Loucy (cell line): ENCODE measurements at regions not wholly inside any gene's neighbourhood (a gene's known extent, or its start where the extent isn't known, plus 50 kb on each side); places are given as distances from the start of the nearest gene placed in this dataset.
"Not testable (repeated sequence)": the region's sequence is repeated elsewhere in the genome, so short reads cannot be mapped to it uniquely, and the experiment has no call there.

ENCODE experiments used
- H2AFZ ChIP-seq: fragments of 200-600 bp; sonication (generic); 2 replicates; pipeline ENCODE4 v1.6.0; 2016; ENCODE audit warnings: antibody characterized with exemption, mild to moderate bottlenecking, low read length, moderate library complexity
- H3F3A ChIP-seq: fragments of 200-600 bp; 2 replicates; pipeline ENCODE4 v1.6.0; 2016; ENCODE audit warnings: antibody characterized with exemption, low read depth, mild to moderate bottlenecking
- H3K27me3 ChIP-seq: fragments of 200-600 bp; sonication (generic); 2 replicates; pipeline ENCODE4 v1.6.1; 2014; ENCODE audit warnings: low read length, mild to moderate bottlenecking; ENCODE audit not compliant: insufficient read depth, poor library complexity, severe bottlenecking
- H3K36me3 ChIP-seq: fragments of 200-600 bp; sonication (generic); 2 replicates; pipeline ENCODE4 v1.6.1; 2016; ENCODE audit warnings: low read length; ENCODE audit not compliant: insufficient read depth
- H3K4me1 ChIP-seq: fragments of 200-600 bp; sonication (generic); 2 replicates; pipeline ENCODE4 v1.5.1; 2014; ENCODE audit warnings: low read length, mild to moderate bottlenecking; ENCODE audit not compliant: insufficient read depth, poor library complexity, severe bottlenecking
- H3K4me2 ChIP-seq: fragments of 200-600 bp; sonication (generic); 2 replicates; pipeline ENCODE4 v1.6.0; 2014; ENCODE audit warnings: antibody characterized with exemption, low read length, low read depth, mild to moderate bottlenecking; ENCODE audit not compliant: poor library complexity, severe bottlenecking
- H3K4me3 ChIP-seq: fragments of 200-600 bp; sonication (generic); 2 replicates; pipeline ENCODE4 v1.5.1; 2014; ENCODE audit warnings: low read length, mild to moderate bottlenecking, mixed read lengths; ENCODE audit not compliant: poor library complexity, severe bottlenecking
- H3K79me2 ChIP-seq: fragments of 200-600 bp; sonication (generic); 2 replicates; pipeline ENCODE4 v1.6.1; 2014; ENCODE audit warnings: low read length; ENCODE audit not compliant: insufficient read depth
- H3K9ac ChIP-seq: fragments of 200-600 bp; sonication (generic); 2 replicates; pipeline ENCODE4 v1.6.0; 2014; ENCODE audit warnings: mild to moderate bottlenecking, low read depth, low read length, moderate library complexity; ENCODE audit not compliant: poor library complexity, severe bottlenecking
- H3K9me2 ChIP-seq: fragments of 200-600 bp; sonication (generic); replicated peaks from 2 replicates; pipeline ENCODE4 v1.6.1; 2016; ENCODE audit warnings: low read depth, low read length, mixed read lengths
- H3K9me3 ChIP-seq: fragments of 200-600 bp; sonication (generic); 2 replicates; pipeline ENCODE4 v1.6.1; 2014; ENCODE audit warnings: mild to moderate bottlenecking, antibody characterized with exemption, low read length, low read depth; ENCODE audit not compliant: insufficient read depth
- H4K20me1 ChIP-seq: fragments of 200-600 bp; sonication (generic); 2 replicates; pipeline ENCODE4 v1.6.0; 2014; ENCODE audit warnings: antibody characterized with exemption, low read length, mild to moderate bottlenecking; ENCODE audit not compliant: insufficient read depth, poor library complexity, severe bottlenecking
- CTCF ChIP-seq: fragments of 200-600 bp; sonication (generic); conservative IDR thresholded peaks from 2 replicates; pipeline ENCODE4 v1.5.1; 2014; ENCODE audit warnings: mild to moderate bottlenecking, antibody characterized with exemption, low read length
- EZH2phosphoT487 ChIP-seq: fragments of 200-600 bp; IDR thresholded peaks from 2 replicates; pipeline ENCODE4 v1.6.1; 2018; ENCODE audit warnings: antibody characterized with exemption, mild to moderate bottlenecking, moderate library complexity, borderline replicate concordance

GRCh38 chr11:21736404-21736803 is 456.5 kb upstream of the ANO5 start:
- no peak for TF ChIP-seq CTCF
- no peak for TF ChIP-seq EZH2phosphoT487
- Histone ChIP-seq H3K9ac (no peak overlapping the region), H4K20me1 (no peaks in the 10 kb centered on the region), H3K36me3 (no peaks in the 10 kb centered on the region), H3F3A (no peaks in the 10 kb centered on the region), H3K4me1 (no peaks in the 10 kb centered on the region), H3K4me2 (no peak overlapping the region), H3K9me3 (no peaks in the 10 kb centered on the region), H3K4me3 (no peak overlapping the region), H3K79me2 (no peaks in the 10 kb centered on the region), H2AFZ (no peak overlapping the region), H3K27me3 (no peaks in the 10 kb centered on the region), H3K9me2 (no peaks in the 10 kb centered on the region)

GRCh38 chr11:21752475-21753243 is 440.2 kb upstream of the ANO5 start:
- H3K79me2 ChIP-seq, H4K20me1 ChIP-seq, H3K36me3 ChIP-seq, H2AFZ ChIP-seq, H3K27me3 ChIP-seq, H3F3A ChIP-seq, H3K9me2 ChIP-seq, H3K9me3 ChIP-seq, H3K4me1 ChIP-seq, H3K9ac ChIP-seq, H3K4me3 ChIP-seq, H3K4me2 ChIP-seq: not testable (repeated sequence)

DNA sequence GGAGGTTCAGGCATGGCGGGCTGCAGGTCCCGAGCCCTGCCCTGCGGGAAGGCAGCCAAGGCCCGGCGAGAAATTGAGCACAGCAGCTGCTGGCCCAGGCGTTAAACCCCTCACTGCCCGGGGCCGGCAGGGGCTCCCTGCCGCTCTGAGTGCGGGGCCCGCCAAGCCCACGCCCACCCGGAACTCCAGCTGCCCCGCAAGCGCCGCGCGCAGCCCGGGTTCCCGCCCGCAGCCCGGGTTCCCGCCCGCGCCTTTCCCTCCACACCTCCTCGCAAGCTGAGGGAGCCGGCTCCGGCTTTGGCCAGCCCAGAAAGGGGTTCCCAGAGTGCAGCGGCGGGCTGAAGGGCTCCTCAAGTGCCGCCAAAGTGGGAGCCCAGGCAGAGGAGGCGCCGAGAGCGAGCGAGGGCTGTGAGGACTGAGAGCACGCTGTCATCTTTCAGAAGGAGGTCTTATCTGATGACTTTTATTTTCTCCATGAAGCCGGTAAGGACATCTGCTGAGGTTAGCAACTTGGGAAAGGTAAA is 439.6 kb upstream of the ANO5 start:
- H3K4me3 ChIP-seq, H3K4me1 ChIP-seq, H2AFZ ChIP-seq, H3K9me3 ChIP-seq, H3K9me2 ChIP-seq, H3K79me2 ChIP-seq, H3K9ac ChIP-seq, H3K36me3 ChIP-seq, H3K27me3 ChIP-seq, H3F3A ChIP-seq, H4K20me1 ChIP-seq, H3K4me2 ChIP-seq: not testable (repeated sequence)

DNA sequence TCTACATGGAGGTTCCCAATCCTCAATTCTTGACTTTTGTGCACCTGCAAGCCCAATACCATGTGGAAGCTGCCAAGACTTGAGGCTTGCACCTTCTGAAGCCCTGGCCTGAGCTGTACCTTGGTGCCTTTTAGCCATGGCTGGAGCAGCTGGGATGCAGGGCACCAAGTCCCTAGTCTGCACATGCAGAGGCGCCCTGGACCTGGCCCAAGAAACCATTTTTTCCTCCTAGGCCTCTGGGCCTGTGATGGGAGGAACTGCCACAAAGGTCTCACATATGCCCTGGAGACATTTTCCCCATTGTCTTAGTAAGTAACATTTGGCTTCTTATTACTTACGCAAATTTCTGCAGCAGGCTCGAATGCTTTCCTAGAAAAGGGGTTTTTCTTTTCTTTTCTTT is 431.9 kb upstream of the ANO5 start:
- Histone ChIP-seq H3K4me1 (no peaks in the 10 kb centered on the region), H3K36me3 (no peaks in the 10 kb centered on the region), H3K79me2 (no peaks in the 10 kb centered on the region), H3K27me3 (no peaks in the 10 kb centered on the region), H3K9me2 (no peaks in the 10 kb centered on the region), H4K20me1 (no peaks in the 10 kb centered on the region), H3F3A (no peaks in the 10 kb centered on the region), H3K4me3 (no peak overlapping the region), H2AFZ (no peak overlapping the region), H3K4me2 (no peak overlapping the region), H3K9ac (no peak overlapping the region), H3K9me3 (no peaks in the 10 kb centered on the region; the same call in 1 of the 2 replicates)
- no peak for TF ChIP-seq EZH2phosphoT487
- TF ChIP-seq CTCF, result no peak
